HepG2 (cell line): ENCODE measurements at regions not wholly inside any gene's neighbourhood (a gene's known extent, or its start where the extent isn't known, plus 50 kb on each side); places are given as distances from the start of the nearest gene placed in this dataset.
A peak's percentile ranks its signal among the peaks of the same experiment; 100 is the strongest.

Experiments
- CREB1 ChIP-seq, 2 experiments: fragments of 450-650 bp in 1 of 2; IDR thresholded peaks; 2 replicates each; pipeline ENCODE4 v1.6.1; 2016 to 2017; ENCODE audit warnings: control low read depth in 1 of 2, mild to moderate bottlenecking in 1 of 2, missing compliant biosample characterization in 1 of 2, missing genetic modification characterization in 1 of 2
- EP300 ChIP-seq, 3 experiments: sonication (generic) in 1 of 3; formaldehyde crosslinking in 1 of 3; IDR thresholded peaks; 2 replicates each; pipeline versions ENCODE4 v1.5.1 to v1.6.1; 2011 to 2020; ENCODE audit warnings: low read depth in 2 of 3, low read length in 2 of 3, borderline replicate concordance in 1 of 3, improper control_type of control experiment in 1 of 3, mild to moderate bottlenecking in 1 of 3, missing genetic modification reagents in 1 of 3, moderate library complexity in 1 of 3
- FOXJ3 ChIP-seq: sonication (generic); formaldehyde crosslinking; IDR thresholded peaks from 2 replicates; pipeline ENCODE4 v1.4.0; 2020; ENCODE audit warnings: missing genetic modification reagents, mild to moderate bottlenecking, borderline replicate concordance
- KDM6A ChIP-seq: IDR thresholded peaks from 2 replicates; pipeline ENCODE4 v1.6.1; 2016; ENCODE audit warnings: low read depth
- KLF6 ChIP-seq: IDR thresholded peaks from 2 replicates; pipeline ENCODE4 v1.8.0; 2016; ENCODE audit warnings: missing biosample characterization, missing genetic modification reagents
- NCOR1 ChIP-seq: fragments of 200-600 bp; sonication (generic); IDR thresholded peaks from 2 replicates; pipeline ENCODE4 v1.7.0; 2017; ENCODE audit warnings: antibody characterized with exemption, low read length, borderline replicate concordance
- PITX1 ChIP-seq: sonication (generic); formaldehyde crosslinking; IDR thresholded peaks from 2 replicates; pipeline ENCODE4 v1.5.1; 2020; ENCODE audit warnings: mild to moderate bottlenecking, missing genetic modification reagents
- POGZ ChIP-seq: sonication (generic); formaldehyde crosslinking; IDR thresholded peaks from 2 replicates; pipeline ENCODE4 v1.4.0; 2020; ENCODE audit warnings: mild to moderate bottlenecking, missing genetic modification reagents
- RBFOX2 ChIP-seq: fragments of 200-400 bp; formaldehyde crosslinking; IDR thresholded peaks from 2 replicates; pipeline ENCODE4 v1.6.1; 2017; ENCODE audit warnings: low read depth, mild to moderate bottlenecking, low read length
- SOX13 ChIP-seq, 3 experiments: fragments of 450-650 bp in 1 of 3; sonication (generic) in 1 of 3; formaldehyde crosslinking in 1 of 3; IDR thresholded peaks in 2 of 3; conservative IDR thresholded peaks in 1 of 3; 2 replicates each; pipeline versions ENCODE4 v1.5.0 to v1.6.1; 2016 to 2020; ENCODE audit warnings: antibody characterized with exemption in 1 of 3, mild to moderate bottlenecking in 1 of 3, missing compliant biosample characterization in 1 of 3, missing genetic modification reagents in 1 of 3, moderate library complexity in 1 of 3
- TCF7 ChIP-seq: sonication (generic); IDR thresholded peaks from 2 replicates; pipeline ENCODE4 v1.6.1; 2016; ENCODE audit warnings: antibody characterized with exemption, low read depth
- TEAD3 ChIP-seq: optimal IDR thresholded peaks from 2 replicates; pipeline ENCODE3; 2016; ENCODE audit warnings: borderline replicate concordance
- YY1 ChIP-seq: IDR thresholded peaks from 2 replicates; pipeline ENCODE4 v1.6.1; 2011; ENCODE audit warnings: low read length, low read depth, moderate library complexity, mild to moderate bottlenecking; ENCODE audit not compliant: insufficient read depth, insufficient replicate concordance
- ZNF367 ChIP-seq: sonication (generic); formaldehyde crosslinking; IDR thresholded peaks from 2 replicates; pipeline ENCODE4 v1.4.0; 2020; ENCODE audit warnings: missing genetic modification reagents, borderline replicate concordance
- TF ChIP-seq, protein P1 (sequence below): sonication (generic); formaldehyde crosslinking; IDR thresholded peaks from 2 replicates; pipeline ENCODE4 v1.4.0; 2020; ENCODE audit warnings: missing genetic modification reagents
- TF ChIP-seq, protein P2 (sequence below), 2 experiments: IDR thresholded peaks; 2 replicates each; pipeline ENCODE4 v1.6.1; 2011 to 2012; ENCODE audit warnings: low read length in 2 of 2, borderline replicate concordance in 1 of 2, low read depth in 1 of 2, mild to moderate bottlenecking in 1 of 2, moderate library complexity in 1 of 2
- TF ChIP-seq, protein P3 (sequence below): IDR thresholded peaks from 2 replicates; pipeline ENCODE4 v1.4.0; 2020; ENCODE audit warnings: mild to moderate bottlenecking, missing genetic modification reagents

DNA sequence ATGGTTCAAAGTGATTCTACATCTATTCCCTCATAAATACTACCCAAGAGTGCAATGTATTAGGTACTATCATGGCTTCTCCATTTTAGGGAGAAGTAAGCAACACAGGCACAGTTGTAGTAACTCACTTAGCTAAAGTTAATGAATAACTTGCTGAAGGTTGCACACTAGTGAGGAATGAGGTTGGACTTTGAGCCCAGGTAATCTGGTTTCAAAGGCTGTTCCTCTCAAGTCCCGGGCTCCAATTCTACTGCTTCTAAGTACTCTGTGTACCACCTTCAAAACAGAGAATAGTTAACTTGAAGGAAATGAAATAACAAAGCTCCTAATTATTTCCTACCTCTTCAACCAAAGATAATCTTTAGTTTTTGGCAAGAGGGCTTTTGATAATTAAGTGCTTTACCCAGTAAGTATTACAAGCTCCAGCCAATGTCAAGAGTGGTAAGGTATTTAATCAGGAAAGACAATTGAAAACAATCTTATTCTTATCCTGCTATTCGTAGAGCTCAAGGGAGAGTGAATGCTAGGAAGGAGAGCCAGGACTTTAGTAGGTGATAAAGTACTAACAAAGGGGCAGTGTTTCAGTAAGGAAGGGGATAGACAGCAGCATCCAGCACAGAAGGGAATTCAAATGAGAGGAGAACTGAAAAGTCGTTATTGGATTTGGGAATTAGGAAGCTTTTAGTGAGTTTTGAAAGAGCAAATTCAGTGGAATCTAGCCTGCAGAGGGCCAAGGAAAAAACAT lies 158.2 kb upstream of the PTPRZ1 start (continued):
- peak; percentile 61; the same call in 1 of the 2 replicates for TF ChIP-seq NCOR1
- TF ChIP-seq TEAD3 (CRISPR knock-in tag) = peak; percentile 76
- TF ChIP-seq ZNF367 (CRISPR knock-in tag) = no peak
- peak; percentile 81 for TF ChIP-seq KDM6A (CRISPR knock-in tag)
- no peak for TF ChIP-seq SOX13 (IDR thresholded peaks at IDR 0.05)
- peak in 1 of 2 experiments; percentile 64; a peak in 2 of 4 replicates for TF ChIP-seq SOX13 (CRISPR knock-in tag; conservative IDR thresholded peaks at IDR 0.05 in 1 of 2, IDR thresholded peaks at IDR 0.05 in 1 of 2)
- peak; percentile 19 for TF ChIP-seq YY1
- TF ChIP-seq, protein P1, sequence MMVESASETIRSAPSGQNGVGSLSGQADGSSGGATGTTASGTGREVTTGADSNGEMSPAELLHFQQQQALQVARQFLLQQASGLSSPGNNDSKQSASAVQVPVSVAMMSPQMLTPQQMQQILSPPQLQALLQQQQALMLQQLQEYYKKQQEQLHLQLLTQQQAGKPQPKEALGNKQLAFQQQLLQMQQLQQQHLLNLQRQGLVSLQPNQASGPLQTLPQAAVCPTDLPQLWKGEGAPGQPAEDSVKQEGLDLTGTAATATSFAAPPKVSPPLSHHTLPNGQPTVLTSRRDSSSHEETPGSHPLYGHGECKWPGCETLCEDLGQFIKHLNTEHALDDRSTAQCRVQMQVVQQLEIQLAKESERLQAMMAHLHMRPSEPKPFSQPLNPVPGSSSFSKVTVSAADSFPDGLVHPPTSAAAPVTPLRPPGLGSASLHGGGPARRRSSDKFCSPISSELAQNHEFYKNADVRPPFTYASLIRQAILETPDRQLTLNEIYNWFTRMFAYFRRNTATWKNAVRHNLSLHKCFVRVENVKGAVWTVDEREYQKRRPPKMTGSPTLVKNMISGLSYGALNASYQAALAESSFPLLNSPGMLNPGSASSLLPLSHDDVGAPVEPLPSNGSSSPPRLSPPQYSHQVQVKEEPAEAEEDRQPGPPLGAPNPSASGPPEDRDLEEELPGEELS = 0 out of 2 replicates have a peak, but pooled peaks have one; percentile 49
- peak; percentile 95 for TF ChIP-seq POGZ
- TF ChIP-seq EP300 (IDR thresholded peaks at IDR 0.05; ENCODE audit: low read depth in 2 of 2, low read length in 2 of 2) = peak in 1 of 2 experiments; percentile 68; a peak in 2 of 4 replicates
- no peak for TF ChIP-seq EP300 (CRISPR knock-in tag; IDR thresholded peaks at IDR 0.05; ENCODE audit: borderline replicate concordance)
- TF ChIP-seq CREB1 (IDR thresholded peaks at IDR 0.05) = no peak
- TF ChIP-seq CREB1 (CRISPR knock-in tag; IDR thresholded peaks at IDR 0.05) = peak; percentile 54
- peak; percentile 38; the same call in 1 of the 2 replicates for TF ChIP-seq FOXJ3 (CRISPR knock-in tag)
- TF ChIP-seq, protein P2, sequence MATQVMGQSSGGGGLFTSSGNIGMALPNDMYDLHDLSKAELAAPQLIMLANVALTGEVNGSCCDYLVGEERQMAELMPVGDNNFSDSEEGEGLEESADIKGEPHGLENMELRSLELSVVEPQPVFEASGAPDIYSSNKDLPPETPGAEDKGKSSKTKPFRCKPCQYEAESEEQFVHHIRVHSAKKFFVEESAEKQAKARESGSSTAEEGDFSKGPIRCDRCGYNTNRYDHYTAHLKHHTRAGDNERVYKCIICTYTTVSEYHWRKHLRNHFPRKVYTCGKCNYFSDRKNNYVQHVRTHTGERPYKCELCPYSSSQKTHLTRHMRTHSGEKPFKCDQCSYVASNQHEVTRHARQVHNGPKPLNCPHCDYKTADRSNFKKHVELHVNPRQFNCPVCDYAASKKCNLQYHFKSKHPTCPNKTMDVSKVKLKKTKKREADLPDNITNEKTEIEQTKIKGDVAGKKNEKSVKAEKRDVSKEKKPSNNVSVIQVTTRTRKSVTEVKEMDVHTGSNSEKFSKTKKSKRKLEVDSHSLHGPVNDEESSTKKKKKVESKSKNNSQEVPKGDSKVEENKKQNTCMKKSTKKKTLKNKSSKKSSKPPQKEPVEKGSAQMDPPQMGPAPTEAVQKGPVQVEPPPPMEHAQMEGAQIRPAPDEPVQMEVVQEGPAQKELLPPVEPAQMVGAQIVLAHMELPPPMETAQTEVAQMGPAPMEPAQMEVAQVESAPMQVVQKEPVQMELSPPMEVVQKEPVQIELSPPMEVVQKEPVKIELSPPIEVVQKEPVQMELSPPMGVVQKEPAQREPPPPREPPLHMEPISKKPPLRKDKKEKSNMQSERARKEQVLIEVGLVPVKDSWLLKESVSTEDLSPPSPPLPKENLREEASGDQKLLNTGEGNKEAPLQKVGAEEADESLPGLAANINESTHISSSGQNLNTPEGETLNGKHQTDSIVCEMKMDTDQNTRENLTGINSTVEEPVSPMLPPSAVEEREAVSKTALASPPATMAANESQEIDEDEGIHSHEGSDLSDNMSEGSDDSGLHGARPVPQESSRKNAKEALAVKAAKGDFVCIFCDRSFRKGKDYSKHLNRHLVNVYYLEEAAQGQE (IDR thresholded peaks at IDR 0.05; ENCODE audit: borderline replicate concordance in 1 of 2, low read depth in 1 of 2, low read length in 2 of 2) = no peak
- TF ChIP-seq PITX1 (CRISPR knock-in tag) = peak; percentile 64; the same call in 1 of the 2 replicates
- TF ChIP-seq, protein P3, sequence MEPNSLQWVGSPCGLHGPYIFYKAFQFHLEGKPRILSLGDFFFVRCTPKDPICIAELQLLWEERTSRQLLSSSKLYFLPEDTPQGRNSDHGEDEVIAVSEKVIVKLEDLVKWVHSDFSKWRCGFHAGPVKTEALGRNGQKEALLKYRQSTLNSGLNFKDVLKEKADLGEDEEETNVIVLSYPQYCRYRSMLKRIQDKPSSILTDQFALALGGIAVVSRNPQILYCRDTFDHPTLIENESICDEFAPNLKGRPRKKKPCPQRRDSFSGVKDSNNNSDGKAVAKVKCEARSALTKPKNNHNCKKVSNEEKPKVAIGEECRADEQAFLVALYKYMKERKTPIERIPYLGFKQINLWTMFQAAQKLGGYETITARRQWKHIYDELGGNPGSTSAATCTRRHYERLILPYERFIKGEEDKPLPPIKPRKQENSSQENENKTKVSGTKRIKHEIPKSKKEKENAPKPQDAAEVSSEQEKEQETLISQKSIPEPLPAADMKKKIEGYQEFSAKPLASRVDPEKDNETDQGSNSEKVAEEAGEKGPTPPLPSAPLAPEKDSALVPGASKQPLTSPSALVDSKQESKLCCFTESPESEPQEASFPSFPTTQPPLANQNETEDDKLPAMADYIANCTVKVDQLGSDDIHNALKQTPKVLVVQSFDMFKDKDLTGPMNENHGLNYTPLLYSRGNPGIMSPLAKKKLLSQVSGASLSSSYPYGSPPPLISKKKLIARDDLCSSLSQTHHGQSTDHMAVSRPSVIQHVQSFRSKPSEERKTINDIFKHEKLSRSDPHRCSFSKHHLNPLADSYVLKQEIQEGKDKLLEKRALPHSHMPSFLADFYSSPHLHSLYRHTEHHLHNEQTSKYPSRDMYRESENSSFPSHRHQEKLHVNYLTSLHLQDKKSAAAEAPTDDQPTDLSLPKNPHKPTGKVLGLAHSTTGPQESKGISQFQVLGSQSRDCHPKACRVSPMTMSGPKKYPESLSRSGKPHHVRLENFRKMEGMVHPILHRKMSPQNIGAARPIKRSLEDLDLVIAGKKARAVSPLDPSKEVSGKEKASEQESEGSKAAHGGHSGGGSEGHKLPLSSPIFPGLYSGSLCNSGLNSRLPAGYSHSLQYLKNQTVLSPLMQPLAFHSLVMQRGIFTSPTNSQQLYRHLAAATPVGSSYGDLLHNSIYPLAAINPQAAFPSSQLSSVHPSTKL (CRISPR knock-in tag) = peak; percentile 81
- peak; percentile 28; the same call in 1 of the 2 replicates for TF ChIP-seq TCF7
- TF ChIP-seq RBFOX2 = 0 out of 2 replicates have a peak, but pooled peaks have one; percentile 10
- no peak for TF ChIP-seq KLF6
